AG04449 (cell line): ENCODE measurements at regions not wholly inside any gene's neighbourhood (a gene's known extent, or its start where the extent isn't known, plus 50 kb on each side); places are given as distances from the start of the nearest gene placed in this dataset.

Experiments used
- CTCF ChIA-PET: fragments of 350-600 bp; formaldehyde crosslinking; extraction: SDS; loops from one replicate; lab custom pipeline; 2021; ENCODE audit warnings: antibody characterized with exemption; lab: Yijun Ruan, JAX
- POLR2A ChIA-PET: fragments of 400-600, 350-600 bp; formaldehyde crosslinking; extraction: SDS; loops from one replicate; lab custom pipeline; 2020; ENCODE audit warnings: antibody characterized with exemption, inconsistent platforms; lab: Yijun Ruan, JAX
- DNase-seq: peaks from one replicate; pipeline ENCODE4 v3.0.0-alpha.2; 2010; ENCODE audit warnings: low read depth, low spot score
- H3K4me3 ChIP-seq: 2 replicates; pipeline ENCODE4 v1.5.1; 2011; ENCODE audit warnings: low read depth, mild to moderate bottlenecking, control low read depth, low read length
- TF ChIP-seq, protein P1 (sequence below): IDR thresholded peaks from one replicate; pipeline ENCODE4 v1.5.1; 2011; ENCODE audit warnings: mild to moderate bottlenecking, moderate library complexity, low read length, control low read depth, inconsistent platforms; ENCODE audit not compliant: insufficient read depth; ENCODE audit errors: missing control alignments

DNA sequence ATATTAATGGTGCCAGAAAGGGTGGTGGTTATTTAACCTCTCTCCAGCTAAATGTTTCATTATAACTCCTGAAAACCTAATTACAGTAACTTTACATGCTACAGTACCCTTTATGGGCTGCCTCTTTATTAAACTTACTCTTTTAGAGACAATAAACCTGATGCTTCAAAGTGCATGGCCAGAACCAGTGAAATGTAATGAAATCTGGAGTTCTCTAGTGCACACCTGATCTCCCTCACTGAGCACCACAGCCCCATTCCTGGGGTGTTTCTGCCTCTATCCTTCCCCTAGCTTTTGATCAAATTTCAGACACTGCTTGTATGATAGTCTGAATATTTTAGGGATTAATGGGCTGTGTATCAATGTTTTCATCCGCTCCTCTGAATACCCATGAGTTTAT is 306.5 kb upstream of the WWC1 start:
- H3K4me3 ChIP-seq: no peak overlapping the region
- POLR2A ChIA-PET: no interaction called here
- DNase-seq: no peak
- TF ChIP-seq, protein P1, sequence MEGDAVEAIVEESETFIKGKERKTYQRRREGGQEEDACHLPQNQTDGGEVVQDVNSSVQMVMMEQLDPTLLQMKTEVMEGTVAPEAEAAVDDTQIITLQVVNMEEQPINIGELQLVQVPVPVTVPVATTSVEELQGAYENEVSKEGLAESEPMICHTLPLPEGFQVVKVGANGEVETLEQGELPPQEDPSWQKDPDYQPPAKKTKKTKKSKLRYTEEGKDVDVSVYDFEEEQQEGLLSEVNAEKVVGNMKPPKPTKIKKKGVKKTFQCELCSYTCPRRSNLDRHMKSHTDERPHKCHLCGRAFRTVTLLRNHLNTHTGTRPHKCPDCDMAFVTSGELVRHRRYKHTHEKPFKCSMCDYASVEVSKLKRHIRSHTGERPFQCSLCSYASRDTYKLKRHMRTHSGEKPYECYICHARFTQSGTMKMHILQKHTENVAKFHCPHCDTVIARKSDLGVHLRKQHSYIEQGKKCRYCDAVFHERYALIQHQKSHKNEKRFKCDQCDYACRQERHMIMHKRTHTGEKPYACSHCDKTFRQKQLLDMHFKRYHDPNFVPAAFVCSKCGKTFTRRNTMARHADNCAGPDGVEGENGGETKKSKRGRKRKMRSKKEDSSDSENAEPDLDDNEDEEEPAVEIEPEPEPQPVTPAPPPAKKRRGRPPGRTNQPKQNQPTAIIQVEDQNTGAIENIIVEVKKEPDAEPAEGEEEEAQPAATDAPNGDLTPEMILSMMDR: no peak
- CTCF ChIA-PET: no interaction called here

DNA sequence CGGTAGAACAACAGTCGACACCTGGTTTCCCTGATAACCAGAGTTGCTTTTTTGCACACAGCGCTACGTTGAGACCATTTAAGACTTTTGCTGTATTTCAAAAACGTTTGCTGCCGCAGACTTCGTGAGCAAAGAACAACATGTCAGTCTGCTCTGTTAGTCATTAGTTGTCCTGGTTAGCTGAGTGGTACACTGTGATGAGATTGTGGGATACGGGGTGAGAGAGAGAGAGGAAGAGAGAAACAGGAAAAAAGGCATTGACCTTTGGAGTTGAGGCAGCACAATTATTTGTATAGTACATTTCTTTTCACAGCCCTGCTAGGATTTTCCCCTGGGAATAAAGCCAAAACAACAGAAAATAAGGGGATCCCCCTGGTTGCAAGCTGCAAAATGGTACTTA is 306.1 kb upstream of the WWC1 start:
- no peak overlapping the region for H3K4me3 ChIP-seq
- TF ChIP-seq, protein P1: no peak
- CTCF ChIA-PET: interaction anchor here (1.7 kb wide), 1 partner anchor 10 kb away, joined by 5 read pairs; no protein-coding TSS in a partner anchor
- no peak for DNase-seq
- POLR2A ChIA-PET: interaction anchor here (0.7 kb wide), 1 partner anchor 21 kb away, joined by 3 read pairs; no protein-coding TSS in a partner anchor

DNA sequence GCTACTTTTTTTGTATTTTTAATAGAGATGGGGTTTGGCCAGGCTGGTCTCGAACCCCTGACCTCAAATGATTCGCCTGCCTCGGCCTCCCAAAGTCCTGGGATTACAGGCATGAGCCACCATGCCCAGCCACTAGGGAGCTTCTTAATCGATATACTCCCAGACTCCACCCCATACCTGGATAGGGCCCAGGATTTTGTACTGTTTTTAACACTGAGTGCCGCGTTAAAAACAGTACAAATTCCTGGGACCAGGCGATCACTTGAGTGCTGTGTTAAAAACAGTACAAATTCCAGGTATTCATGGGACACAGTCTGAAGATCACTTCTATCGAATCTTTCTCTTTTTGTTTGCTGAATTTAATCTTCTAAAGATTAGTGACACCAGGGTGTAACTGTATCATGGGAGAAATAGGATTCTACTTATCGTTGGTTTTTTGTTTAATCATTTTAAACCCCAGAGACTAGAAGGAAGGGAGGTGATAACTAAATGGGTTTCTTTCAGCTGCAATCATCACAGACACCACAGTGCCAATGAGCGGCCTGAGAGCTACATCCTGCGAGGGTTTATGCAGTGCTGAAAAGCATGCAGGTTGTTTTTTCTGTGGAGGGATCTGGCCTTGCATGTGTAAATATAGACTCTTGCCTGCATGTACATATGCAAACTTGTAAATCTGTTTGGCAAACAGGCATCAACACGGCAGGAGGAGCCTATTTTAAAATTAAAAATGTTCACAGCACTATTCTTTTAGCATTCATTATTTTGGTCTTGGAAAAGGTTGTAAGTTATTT is 303.8 kb upstream of the WWC1 start:
- ChIA-PET POLR2A (no interaction called here), CTCF (interaction anchor here (1.4 kb wide), 1 partner anchor 17 kb away, joined by 3 read pairs; no protein-coding TSS in a partner anchor)
- DNase-seq: no peak
- no peak overlapping the region for H3K4me3 ChIP-seq
- TF ChIP-seq, protein P1: no peak

DNA sequence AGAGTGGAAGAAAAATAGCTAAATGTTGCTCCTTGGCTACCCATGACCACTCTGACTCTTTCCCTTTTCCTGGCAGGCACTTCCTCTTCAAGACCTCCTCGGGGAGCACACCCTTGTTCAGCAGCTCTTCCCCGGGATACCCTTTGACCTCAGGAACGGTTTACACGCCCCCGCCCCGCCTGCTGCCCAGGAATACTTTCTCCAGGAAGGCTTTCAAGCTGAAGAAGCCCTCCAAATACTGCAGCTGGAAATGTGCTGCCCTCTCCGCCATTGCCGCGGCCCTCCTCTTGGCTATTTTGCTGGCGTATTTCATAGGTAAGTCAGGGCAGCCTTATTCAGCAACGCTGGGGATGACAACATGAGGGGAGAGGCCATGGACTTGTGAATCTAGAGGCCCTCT is 298.6 kb upstream of the WWC1 start:
- no peak overlapping the region for H3K4me3 ChIP-seq
- CTCF ChIA-PET: no interaction called here
- TF ChIP-seq, protein P1: no peak
- POLR2A ChIA-PET: no interaction called here
- no peak for DNase-seq

DNA sequence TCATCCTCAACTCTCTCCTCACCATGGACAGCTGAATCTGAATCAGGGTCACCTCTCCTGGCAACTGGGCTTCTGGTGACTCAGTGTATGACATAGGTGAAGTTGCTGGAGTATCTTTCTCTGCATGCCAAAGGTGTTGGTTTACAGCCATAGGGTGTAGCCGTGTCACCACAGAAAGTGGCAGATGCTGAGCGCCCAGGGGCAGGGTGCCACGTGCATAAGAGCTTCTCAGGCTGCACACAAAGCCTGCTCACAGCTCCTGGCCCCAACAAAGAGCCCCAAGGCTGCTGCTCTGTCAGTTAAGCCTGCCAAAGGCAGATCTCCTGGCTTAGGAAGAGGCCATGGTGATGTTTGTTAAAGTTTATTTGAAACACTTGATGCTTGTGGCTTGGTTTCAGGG is 297.7 kb upstream of the WWC1 start:
- ChIA-PET CTCF (interaction anchor here (0.5 kb wide), 1 partner anchor 256 kb away, joined by 3 read pairs; no protein-coding TSS in a partner anchor), POLR2A (no interaction called here)
- DNase-seq: no peak
- TF ChIP-seq, protein P1: no peak
- no peak overlapping the region for H3K4me3 ChIP-seq

DNA sequence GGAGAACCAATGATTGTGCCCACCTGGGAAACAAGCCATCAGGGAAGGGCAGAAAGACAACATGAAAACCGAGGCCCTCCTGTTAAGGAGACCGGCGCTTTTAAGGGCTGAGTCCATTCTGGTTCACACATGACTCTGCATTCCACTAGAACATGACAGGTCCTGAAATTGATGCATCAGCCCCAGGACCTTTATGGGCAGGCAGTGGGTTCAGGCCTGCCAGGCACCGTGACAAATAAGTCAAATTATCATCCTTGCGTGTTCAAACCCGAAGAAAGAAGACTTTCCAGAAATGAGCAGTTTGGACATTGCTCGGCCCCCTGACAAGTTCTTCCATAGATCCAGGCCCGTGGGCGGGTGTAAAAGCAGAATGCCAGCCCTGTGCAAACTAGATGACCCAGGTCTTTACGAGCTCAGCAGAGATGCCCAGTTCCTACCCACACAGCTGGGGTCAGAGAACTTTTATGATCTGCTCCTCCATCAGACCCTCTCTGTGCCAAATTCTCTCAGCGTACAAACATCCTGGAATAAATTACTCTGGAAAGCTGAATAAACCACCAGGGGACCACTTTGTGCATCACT is 295.5 kb upstream of the WWC1 start:
- DNase-seq: no peak
- POLR2A ChIA-PET: no interaction called here
- CTCF ChIA-PET: interaction anchor here (2.0 kb wide), 1 partner anchor 10 kb away, joined by 5 read pairs; no protein-coding TSS in a partner anchor
- H3K4me3 ChIP-seq: no peak overlapping the region
- TF ChIP-seq, protein P1: no peak
